ENCODE measurements at regions not wholly inside any gene's neighbourhood (a gene's known extent, or its start where the extent isn't known, plus 50 kb on each side); places are given as distances from the start of the nearest gene placed in this dataset.

GRCh38 chrX:106278951-106279350 is 110.8 kb downstream of the PWWP3B start:
- Histone ChIP-seq H2BK20ac (ENCODE audit: low read depth, low read length) (no peak overlapping the region), H4K8ac (ENCODE audit: low read depth in 2 of 2, low read length in 2 of 2) (no peak overlapping the region), H4K5ac (ENCODE audit: low read depth, low read length) (no peak overlapping the region), H4K91ac (ENCODE audit: insufficient read depth, low read depth, low read length) (no peak overlapping the region), H3K56ac (ENCODE audit: extremely low read depth, insufficient read depth, low read length) (no peak overlapping the region), H3K4me1 (ENCODE audit: control insufficient read depth, insufficient read depth, low read length) (no peaks in the 10 kb centered on the region), H3K14ac (replicated peaks; ENCODE audit: low read depth, low read length) (no peak overlapping the region), H3K9me3 (ENCODE audit: control insufficient read depth, insufficient read depth, low read length) (no peaks in the 10 kb centered on the region), H2BK120ac (ENCODE audit: low read depth, low read length) (no peak overlapping the region), H3K27me3 (ENCODE audit: control insufficient read depth, insufficient read depth, low read length) (no peaks in the 10 kb centered on the region; the same call in none of the 2 replicates), H3K4ac (ENCODE audit: low read depth, low read length) (no peak overlapping the region), H2BK5ac (ENCODE audit: low read depth, low read length, poor library complexity, severe bottlenecking) (no peak overlapping the region), H2AFZ (replicated peaks; ENCODE audit: low read length, poor library complexity) (no peak overlapping the region), H3K79me1 (ENCODE audit: low read depth in 1 of 2, low read length in 2 of 2) (no peaks in the 10 kb centered on the region), H3K4me3 (ENCODE audit: insufficient read depth, low read depth, low read length) (no peak overlapping the region), H2AK5ac (ENCODE audit: low read depth, low read length) (no peak overlapping the region), H3K36me3 (ENCODE audit: control insufficient read depth, insufficient read depth, low read length) (no peaks in the 10 kb centered on the region), H3K23ac (ENCODE audit: low read depth, low read length) (no peak overlapping the region), H4K20me1 (ENCODE audit: insufficient read depth, low read length) (no peaks in the 10 kb centered on the region), H3K9me1 (ENCODE audit: insufficient read depth, low read length) (no peaks in the 10 kb centered on the region), H3K9ac (ENCODE audit: low read depth, low read length) (no peak overlapping the region), H2BK15ac (ENCODE audit: low read depth, low read length) (no peak overlapping the region), H2AK9ac (replicated peaks; ENCODE audit: low read depth, low read length, poor library complexity) (no peak overlapping the region), H3K4me2 (ENCODE audit: low read depth, low read length) (no peak overlapping the region), H3K27ac (ENCODE audit: insufficient read depth, low read length) (no peak overlapping the region), H3K18ac (ENCODE audit: low read depth, low read length) (no peak overlapping the region)
- ATAC-seq (ENCODE audit: low read depth): no peak
- in situ Hi-C loops (cut with MboI; ENCODE audit: low sequenced_read_pairs) (no loop called here), intact Hi-C loops (cut with micrococcal nuclease) (no loop called here), dilution Hi-C loops (cut with HindIII; ENCODE audit: low sequenced_read_pairs, unreplicated experiment) (no loop called here)
- POLR2A ChIA-PET (ENCODE audit: unreplicated experiment): no interaction called here
- BruUV-seq (replicated peaks): no TSS peak
- DNase-seq: no peak
- CTCF ChIA-PET: interaction anchor here (0.5 kb wide), 1 partner anchor 583 kb away, joined by 3 read pairs; no protein-coding TSS in a partner anchor
- no peak for TF ChIP-seq RAD21 (IDR thresholded peaks at IDR 0.05; ENCODE audit: low read length)
- no peak for TF ChIP-seq MAFK (IDR thresholded peaks at IDR 0.05; ENCODE audit: low read depth, low read length)
- no peak for TF ChIP-seq USF2 (IDR thresholded peaks at IDR 0.05; ENCODE audit: low read depth, low read length)
- no peak for TF ChIP-seq BHLHE40 (IDR thresholded peaks at IDR 0.05; ENCODE audit: low read depth, low read length)
- TF ChIP-seq MAZ (IDR thresholded peaks at IDR 0.05; ENCODE audit: borderline replicate concordance, low read depth, low read length): no peak
- TF ChIP-seq CEBPB (IDR thresholded peaks at IDR 0.05; ENCODE audit: low read depth, low read length): no peak
- TF ChIP-seq, protein P1, sequence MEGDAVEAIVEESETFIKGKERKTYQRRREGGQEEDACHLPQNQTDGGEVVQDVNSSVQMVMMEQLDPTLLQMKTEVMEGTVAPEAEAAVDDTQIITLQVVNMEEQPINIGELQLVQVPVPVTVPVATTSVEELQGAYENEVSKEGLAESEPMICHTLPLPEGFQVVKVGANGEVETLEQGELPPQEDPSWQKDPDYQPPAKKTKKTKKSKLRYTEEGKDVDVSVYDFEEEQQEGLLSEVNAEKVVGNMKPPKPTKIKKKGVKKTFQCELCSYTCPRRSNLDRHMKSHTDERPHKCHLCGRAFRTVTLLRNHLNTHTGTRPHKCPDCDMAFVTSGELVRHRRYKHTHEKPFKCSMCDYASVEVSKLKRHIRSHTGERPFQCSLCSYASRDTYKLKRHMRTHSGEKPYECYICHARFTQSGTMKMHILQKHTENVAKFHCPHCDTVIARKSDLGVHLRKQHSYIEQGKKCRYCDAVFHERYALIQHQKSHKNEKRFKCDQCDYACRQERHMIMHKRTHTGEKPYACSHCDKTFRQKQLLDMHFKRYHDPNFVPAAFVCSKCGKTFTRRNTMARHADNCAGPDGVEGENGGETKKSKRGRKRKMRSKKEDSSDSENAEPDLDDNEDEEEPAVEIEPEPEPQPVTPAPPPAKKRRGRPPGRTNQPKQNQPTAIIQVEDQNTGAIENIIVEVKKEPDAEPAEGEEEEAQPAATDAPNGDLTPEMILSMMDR (conservative IDR thresholded peaks at IDR 0.05; ENCODE audit: low read depth, low read length): no peak
- TF ChIP-seq SMC3 (IDR thresholded peaks at IDR 0.05; ENCODE audit: low read depth, low read length): no peak
- TF ChIP-seq CHD1 (IDR thresholded peaks at IDR 0.05; ENCODE audit: low read depth, low read length): no peak
- no peak for TF ChIP-seq FOS (IDR thresholded peaks at IDR 0.05; ENCODE audit: low read depth, low read length)
- no peak for TF ChIP-seq NFE2L2 (IDR thresholded peaks at IDR 0.05; ENCODE audit: low read depth, low read length)
- TF ChIP-seq RCOR1 (IDR thresholded peaks at IDR 0.05; ENCODE audit: insufficient replicate concordance, low read length): no peak
- WGBS, 2 experiments (ENCODE audit: extremely low coverage in 2 of 2, insufficient read length in 1 of 2): no CpG with 5 or more reads among the region's 2 CpGs

All from IMR-90 (cell line).